Mucosa of descending colon (tissue), 3 donors: ENCODE measurements at regions not wholly inside any gene's neighbourhood (a gene's known extent, or its start where the extent isn't known, plus 50 kb on each side); places are given as distances from the start of the nearest gene placed in this dataset.

Experiments
- ATAC-seq: fragments of 200-7000 bp; cut with Tn5 transposase; one replicate; pipeline ENCODE4 v1.9.1; 2020; ENCODE audit warnings: mild to moderate bottlenecking, moderate library complexity
- DNase-seq, 3 donors: peaks; one replicate each; pipeline ENCODE4 v3.0.0-alpha.2; 2020
- H3K36me3 ChIP-seq: fragments of 200-600 bp; one replicate; pipeline ENCODE4 v1.8.0; 2021; ENCODE audit warnings: low read depth, mild to moderate bottlenecking
- H3K4me1 ChIP-seq: fragments of 200-600 bp; one replicate; pipeline ENCODE4 v1.8.0; 2021; ENCODE audit warnings: low read depth, mild to moderate bottlenecking
- H3K4me3 ChIP-seq: fragments of 200-600 bp; one replicate; pipeline ENCODE4 v1.8.0; 2021; ENCODE audit warnings: mild to moderate bottlenecking
- H3K9me3 ChIP-seq: fragments of 200-600 bp; one replicate; pipeline ENCODE4 v1.8.0; 2021; ENCODE audit warnings: mild to moderate bottlenecking
- CTCF ChIP-seq: fragments of 200-600 bp; IDR thresholded peaks from one replicate; pipeline ENCODE4 v1.8.0; 2022; ENCODE audit warnings: antibody characterized with exemption, mild to moderate bottlenecking
- intact Hi-C, 2 donors: fragments of 100-400 bp; cut with DNase I in 1 of 2; cut with micrococcal nuclease in 1 of 2; formaldehyde crosslinking; loops; one replicate each; pipeline versions ENCODE4 v1.11.0 to v1.11.1; 2022; cut with DNase I, micrococcal nuclease
- donor health status: DM: no; HTN: no; CAD: no; lungs with moderate emphysema.
- donor health status: DM: no; HTN: no; CAD: no.
- donor health status: DM: no; HTN: yes; CAD: no.

GRCh38 chr4:104740161-104740560 lies 245.5 kb upstream of the CXXC4 start:
- no peak for DNase-seq
- Histone ChIP-seq H3K4me3 (no peak overlapping the region), H3K36me3 (no peaks in the 10 kb centered on the region), H3K9me3 (no peaks in the 10 kb centered on the region), H3K4me1 (no peaks in the 10 kb centered on the region)
- intact Hi-C loops, result no loop called here
- TF ChIP-seq CTCF, result no peak
- ATAC-seq, result no peak

- Histone ChIP-seq H3K4me3 (no peak overlapping the region), H3K36me3 (no peaks in the 10 kb centered on the region), H3K9me3 (no peaks in the 10 kb centered on the region), H3K4me1 (no peaks in the 10 kb centered on the region)
- ATAC-seq, result no peak
- intact Hi-C loops, result no loop called here
- no peak for DNase-seq
- TF ChIP-seq CTCF, result no peak
Observed at GRCh38 chr4:104743215-104743653, 248.5 kb upstream of the CXXC4 start.

- Histone ChIP-seq H3K36me3 (no peaks in the 10 kb centered on the region), H3K9me3 (no peaks in the 10 kb centered on the region), H3K4me1 (no peaks in the 10 kb centered on the region), H3K4me3 (no peak overlapping the region)
- DNase-seq, result no peak
- TF ChIP-seq CTCF, result no peak
- ATAC-seq, result no peak
- intact Hi-C loops, result no loop called here
Observed at GRCh38 chr4:104747635-104748034, 252.9 kb upstream of the CXXC4 start.

GRCh38 chr4:104749062-104749461 lies 254.4 kb upstream of the CXXC4 start:
- Histone ChIP-seq H3K4me1 (no peaks in the 10 kb centered on the region), H3K9me3 (no peaks in the 10 kb centered on the region), H3K4me3 (no peak overlapping the region), H3K36me3 (no peaks in the 10 kb centered on the region)
- ATAC-seq (no peak), DNase-seq (no peak)
- intact Hi-C loops, result no loop called here
- TF ChIP-seq CTCF, result no peak

- intact Hi-C loops, result no loop called here
- no peaks in the 10 kb centered on the region for H3K36me3 ChIP-seq
- no peak overlapping the region for H3K4me3 ChIP-seq
- TF ChIP-seq CTCF, result no peak
- DNase-seq (no peak), ATAC-seq (no peak)
- no peaks in the 10 kb centered on the region for H3K9me3 ChIP-seq
- H3K4me1 ChIP-seq, result no peaks in the 10 kb centered on the region
Observed at GRCh38 chr4:104750008-104750407, 255.3 kb upstream of the CXXC4 start.

- intact Hi-C loops, result no loop called here
Observed at GRCh38 chr4:104751468-104751867, 256.8 kb upstream of the CXXC4 start.

More at GRCh38 chr4:104751468-104751867, 256.8 kb upstream of the CXXC4 start:
- no peaks in the 10 kb centered on the region for H3K36me3 ChIP-seq
- no peaks in the 10 kb centered on the region for H3K9me3 ChIP-seq
- H3K4me3 ChIP-seq, result no peak overlapping the region
- TF ChIP-seq CTCF, result no peak
- ATAC-seq (no peak), DNase-seq (no peak)
- no peaks in the 10 kb centered on the region for H3K4me1 ChIP-seq
